ENCODE measurements at regions not wholly inside any gene's neighbourhood (a gene's known extent, or its start where the extent isn't known, plus 50 kb on each side); places are given as distances from the start of the nearest gene placed in this dataset.

- H2AFZ ChIP-seq (ENCODE audit: low read length): no peak overlapping the region
- no peak overlapping the region for H3K9ac ChIP-seq (ENCODE audit: low read length)
- TF ChIP-seq EZH2 (optimal IDR thresholded peaks at IDR 0.05; ENCODE audit: low read depth, low read length) (no peak), CTCF (IDR thresholded peaks at IDR 0.05; ENCODE audit: low read length) (no peak), EZH2phosphoT487 (IDR thresholded peaks at IDR 0.05; ENCODE audit: low read length) (no peak)
- H3K4me2 ChIP-seq (ENCODE audit: low read depth, low read length): no peak overlapping the region
- H3K4me1 ChIP-seq (ENCODE audit: low read length): no peaks in the 10 kb centered on the region
- no peak for DNase-seq
- no peaks in the 10 kb centered on the region for H3F3A ChIP-seq (ENCODE audit: insufficient read depth, low read length)
- H3K4me3 ChIP-seq (ENCODE audit: low read length): no peak overlapping the region
- H4K20me1 ChIP-seq (ENCODE audit: insufficient read depth, low read length): peaks cover 25% of the 10 kb centered on the region
- no peaks in the 10 kb centered on the region for H3K9me3 ChIP-seq (replicated peaks; ENCODE audit: insufficient read depth, low read length)
- no peak overlapping the region for H3K27ac ChIP-seq (ENCODE audit: low read length)
- no peaks in the 10 kb centered on the region for H3K36me3 ChIP-seq (replicated peaks; ENCODE audit: insufficient read depth, low read length)
- H3K9me2 ChIP-seq (replicated peaks; ENCODE audit: insufficient read depth, low read length): no peaks in the 10 kb centered on the region
- peaks cover 90% of the 10 kb centered on the region for H3K79me2 ChIP-seq (ENCODE audit: low read length)
- H3K27me3 ChIP-seq (replicated peaks; ENCODE audit: insufficient read depth, low read length): no peaks in the 10 kb centered on the region
Measured at GRCh38 chr7:131067220-131067619, 260.5 kb upstream of the MKLN1 start.

DNA sequence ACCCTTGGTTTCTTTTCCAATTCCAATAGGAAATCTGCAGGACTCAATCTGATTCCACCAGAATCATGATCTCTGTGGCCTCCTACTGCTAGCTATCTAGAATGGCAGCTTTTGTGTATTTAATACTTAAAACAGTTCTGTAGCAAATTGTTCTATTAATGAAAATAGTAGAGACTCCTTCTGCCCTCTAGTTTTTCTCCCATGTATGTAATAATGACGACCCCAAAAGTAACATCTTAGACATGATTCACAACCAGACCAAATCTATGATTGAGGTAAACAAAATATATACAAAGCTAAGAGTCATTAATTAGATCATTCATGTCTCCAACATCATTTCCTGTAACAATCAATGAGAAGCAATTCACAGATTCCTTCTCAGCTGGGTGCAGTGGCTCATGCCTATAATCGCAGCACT is 259.1 kb upstream of the MKLN1 start:
- H3K79me2 ChIP-seq (ENCODE audit: low read length): peaks cover 90% of the 10 kb centered on the region
- TF ChIP-seq CTCF (IDR thresholded peaks at IDR 0.05; ENCODE audit: low read length) (peak; percentile 25; the same call in 1 of the 2 replicates), EZH2phosphoT487 (IDR thresholded peaks at IDR 0.05; ENCODE audit: low read length) (no peak), EZH2 (optimal IDR thresholded peaks at IDR 0.05; ENCODE audit: low read depth, low read length) (no peak)
- no peaks in the 10 kb centered on the region for H3K9me2 ChIP-seq (replicated peaks; ENCODE audit: insufficient read depth, low read length)
- H4K20me1 ChIP-seq (ENCODE audit: insufficient read depth, low read length): peaks cover 28% of the 10 kb centered on the region
- H3K4me3 ChIP-seq (ENCODE audit: low read length): no peak overlapping the region
- no peak overlapping the region for H2AFZ ChIP-seq (ENCODE audit: low read length)
- H3K27me3 ChIP-seq (replicated peaks; ENCODE audit: insufficient read depth, low read length): no peaks in the 10 kb centered on the region
- H3K36me3 ChIP-seq (replicated peaks; ENCODE audit: insufficient read depth, low read length): no peaks in the 10 kb centered on the region
- no peak overlapping the region for H3K27ac ChIP-seq (ENCODE audit: low read length)
- no peak overlapping the region for H3K9ac ChIP-seq (ENCODE audit: low read length)
- no peaks in the 10 kb centered on the region for H3K4me1 ChIP-seq (ENCODE audit: low read length)
- no peaks in the 10 kb centered on the region for H3K9me3 ChIP-seq (replicated peaks; ENCODE audit: insufficient read depth, low read length)
- H3F3A ChIP-seq (ENCODE audit: insufficient read depth, low read length): peaks cover 4% of the 10 kb centered on the region; the same call in 1 of the 2 replicates
- H3K4me2 ChIP-seq (ENCODE audit: low read depth, low read length): no peak overlapping the region
- DNase-seq: no peak

- Histone ChIP-seq H4K20me1 (ENCODE audit: insufficient read depth, low read length) (peaks cover 20% of the 10 kb centered on the region), H3K4me2 (ENCODE audit: low read depth, low read length) (no peak overlapping the region), H3K9me3 (replicated peaks; ENCODE audit: insufficient read depth, low read length) (no peaks in the 10 kb centered on the region), H3K27me3 (replicated peaks; ENCODE audit: insufficient read depth, low read length) (no peaks in the 10 kb centered on the region), H3K27ac (ENCODE audit: low read length) (no peak overlapping the region), H3K4me1 (ENCODE audit: low read length) (no peaks in the 10 kb centered on the region), H3K9me2 (replicated peaks; ENCODE audit: insufficient read depth, low read length) (no peaks in the 10 kb centered on the region), H3K36me3 (replicated peaks; ENCODE audit: insufficient read depth, low read length) (no peaks in the 10 kb centered on the region), H3K4me3 (ENCODE audit: low read length) (no peak overlapping the region), H3F3A (ENCODE audit: insufficient read depth, low read length) (peaks cover 4% of the 10 kb centered on the region; the same call in 1 of the 2 replicates), H2AFZ (ENCODE audit: low read length) (no peak overlapping the region), H3K79me2 (ENCODE audit: low read length) (peaks cover 96% of the 10 kb centered on the region), H3K9ac (ENCODE audit: low read length) (no peak overlapping the region)
- TF ChIP-seq EZH2 (optimal IDR thresholded peaks at IDR 0.05; ENCODE audit: low read depth, low read length) (no peak), EZH2phosphoT487 (IDR thresholded peaks at IDR 0.05; ENCODE audit: low read length) (no peak), CTCF (IDR thresholded peaks at IDR 0.05; ENCODE audit: low read length) (peak; percentile 50)
- peak; percentile 48 for DNase-seq
Measured at GRCh38 chr7:131071786-131072504, 255.7 kb upstream of the MKLN1 start.
